ENCODE measurements at regions not wholly inside any gene's neighbourhood (a gene's known extent, or its start where the extent isn't known, plus 50 kb on each side); places are given as distances from the start of the nearest gene placed in this dataset.

DNA sequence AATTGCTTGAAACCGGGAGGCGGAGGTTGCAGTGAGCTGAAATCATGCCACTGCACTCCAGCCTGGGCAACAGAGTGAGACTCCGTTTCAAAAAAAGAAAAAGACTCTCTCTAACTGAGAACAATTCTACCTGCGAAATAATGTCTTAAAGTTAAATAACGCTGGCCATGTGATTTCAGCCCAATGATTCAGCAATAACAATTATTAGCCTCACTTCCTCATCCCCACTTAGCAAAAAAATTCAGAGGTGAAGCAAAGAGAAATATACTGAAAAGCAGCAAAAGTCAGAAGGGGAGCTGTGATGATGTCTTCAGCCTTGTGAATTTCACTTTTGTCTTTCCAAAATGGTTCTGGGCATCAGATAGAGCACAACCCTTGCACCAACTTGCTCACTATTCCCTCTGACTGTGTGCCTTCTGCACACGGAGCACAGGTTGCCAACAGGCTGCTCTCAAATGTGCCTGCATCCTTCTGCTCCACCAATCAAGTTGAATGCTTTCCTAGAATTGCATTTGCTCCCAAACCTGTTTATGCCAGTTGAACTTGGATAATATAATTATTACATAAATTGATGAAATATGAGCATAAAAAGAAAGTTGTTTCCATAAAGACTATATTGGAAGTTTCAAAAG lies 79.8 kb upstream of the IPO9 start:
- no peak for DNase-seq (ENCODE audit: low spot score)

- DNase-seq (ENCODE audit: low spot score), result no peak
Observed at GRCh38 chr1:201750120-201750519, 78.8 kb upstream of the IPO9 start.

DNA sequence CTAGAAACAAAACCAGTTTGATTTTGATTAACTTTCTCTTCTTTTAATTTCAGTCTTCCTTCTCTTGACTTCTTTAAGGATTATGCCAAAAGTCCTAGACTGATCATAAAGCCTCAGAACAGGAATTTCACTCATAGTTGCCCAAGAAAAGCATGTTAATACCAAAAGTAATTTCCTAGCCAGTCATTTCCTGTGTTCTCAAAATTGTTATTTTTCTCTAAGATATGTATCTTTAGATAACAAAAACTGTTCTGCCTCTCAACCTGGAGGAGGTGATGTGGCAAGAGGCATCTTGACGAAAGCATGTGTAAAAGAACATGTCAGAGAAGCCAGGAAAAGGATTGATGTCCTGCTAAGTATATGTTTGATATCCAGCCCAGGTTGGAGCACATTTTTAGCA lies 78.0 kb upstream of the IPO9 start:
- DNase-seq (ENCODE audit: low spot score), result no peak

DNA sequence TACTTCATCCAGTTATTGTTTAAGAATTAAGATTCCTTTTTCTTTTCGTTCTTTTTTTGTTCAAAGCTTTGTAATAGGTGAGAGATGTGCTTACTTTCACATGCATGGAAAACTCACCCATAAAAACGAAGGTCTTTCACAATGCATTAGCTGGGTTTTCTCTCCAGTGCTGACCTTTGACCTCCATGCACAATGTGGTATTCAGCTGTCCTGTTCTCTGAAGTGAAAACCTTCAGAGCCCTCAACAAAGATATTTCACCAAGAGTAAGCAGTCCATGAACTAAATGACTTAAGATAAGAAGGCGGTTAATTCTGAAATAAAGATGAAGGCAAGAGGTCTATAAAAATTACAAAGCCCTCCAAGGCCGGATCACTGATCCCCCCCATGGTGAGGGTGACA lies 77.1 kb upstream of the IPO9 start:
- DNase-seq (ENCODE audit: low spot score), result peak; percentile 55

DNA sequence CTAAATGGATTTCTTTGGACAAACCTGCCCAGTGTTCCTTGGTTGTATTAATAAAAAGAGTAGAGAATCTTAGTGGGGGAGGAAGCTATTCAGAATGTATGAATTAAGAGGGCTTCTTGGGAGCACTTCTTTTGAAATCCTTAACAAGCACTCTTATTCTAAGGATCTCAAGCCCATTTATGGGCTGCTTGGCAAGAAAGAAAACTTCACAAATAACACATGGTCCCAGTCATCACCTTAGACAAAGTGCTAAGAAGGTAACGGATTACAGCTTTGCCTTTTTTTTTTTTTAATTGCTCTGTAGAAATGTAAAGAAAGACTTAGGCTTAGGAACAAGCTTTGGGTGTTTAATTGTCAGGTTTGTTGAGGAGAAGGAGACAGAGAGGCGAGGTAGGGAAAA lies 76.6 kb upstream of the IPO9 start:
- no peak for DNase-seq (ENCODE audit: low spot score)

DNA sequence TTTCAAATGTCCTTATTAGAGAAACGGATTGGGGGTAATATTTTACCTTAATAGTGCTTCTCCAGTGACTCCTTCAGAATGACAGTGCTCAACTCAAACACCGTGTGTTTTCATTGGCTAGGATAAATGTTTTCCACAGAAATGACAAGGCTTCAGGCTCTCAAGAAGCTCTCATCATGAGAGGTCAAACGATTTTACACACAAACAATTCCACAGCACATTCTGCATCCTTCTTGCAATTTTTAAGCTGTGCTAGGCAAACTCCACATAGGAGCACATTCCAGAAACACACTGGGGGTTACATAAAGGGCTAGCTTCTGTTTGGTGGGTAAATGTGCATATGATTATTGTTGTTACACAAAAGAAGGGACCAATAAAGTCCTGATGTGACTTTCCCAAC lies 75.5 kb upstream of the IPO9 start:
- no peak for DNase-seq (ENCODE audit: low spot score)

DNA sequence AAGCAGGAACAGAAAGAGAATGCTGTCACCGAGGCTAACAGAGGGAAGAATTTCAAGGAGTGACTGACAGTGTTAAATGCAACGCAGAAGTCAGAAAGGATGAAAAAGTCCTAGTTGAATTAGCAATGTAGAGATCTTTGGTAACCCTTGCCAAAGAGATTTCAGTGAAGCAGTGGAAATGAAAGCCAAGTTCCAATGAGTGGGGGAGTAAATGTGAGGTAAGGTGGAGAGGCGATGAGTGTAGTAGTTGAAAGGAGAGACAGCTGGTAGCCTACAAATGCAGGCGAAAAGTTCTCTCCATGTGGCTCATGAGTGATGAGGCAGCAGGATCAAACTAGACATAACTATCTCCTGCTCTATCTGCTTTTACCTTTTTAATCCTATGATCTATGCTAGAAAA lies 74.6 kb upstream of the IPO9 start:
- no peak for DNase-seq (ENCODE audit: low spot score)

DNA sequence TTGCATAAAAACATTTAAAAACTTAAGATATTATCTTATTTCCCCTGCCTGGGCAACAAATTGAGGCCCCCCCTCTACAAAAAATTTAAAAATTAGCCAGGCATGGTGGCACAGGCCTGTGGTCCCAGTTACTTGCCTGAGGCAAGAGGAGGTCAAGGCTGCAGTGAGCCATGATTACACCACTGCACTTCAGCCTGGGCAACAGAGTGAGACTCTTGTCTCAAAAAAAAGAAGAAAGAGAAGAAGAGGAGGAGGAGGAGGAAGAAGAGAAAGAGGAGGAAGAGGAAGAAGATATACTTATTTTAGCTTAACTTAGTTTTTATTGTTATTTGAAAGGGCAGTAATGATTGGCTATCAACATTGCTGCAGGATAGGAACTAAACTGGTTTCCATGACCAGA lies 73.8 kb upstream of the IPO9 start:
- DNase-seq (ENCODE audit: low spot score), result no peak

GRCh38 chr1:201756406-201756805 lies 72.6 kb upstream of the IPO9 start:
- no peak for DNase-seq (ENCODE audit: low spot score)

GRCh38 chr1:201758499-201759050 lies 70.4 kb upstream of the IPO9 start:
- no peak for DNase-seq (ENCODE audit: low spot score)

GRCh38 chr1:201759194-201759815 lies 69.7 kb upstream of the IPO9 start:
- no peak for DNase-seq (ENCODE audit: low spot score)

DNA sequence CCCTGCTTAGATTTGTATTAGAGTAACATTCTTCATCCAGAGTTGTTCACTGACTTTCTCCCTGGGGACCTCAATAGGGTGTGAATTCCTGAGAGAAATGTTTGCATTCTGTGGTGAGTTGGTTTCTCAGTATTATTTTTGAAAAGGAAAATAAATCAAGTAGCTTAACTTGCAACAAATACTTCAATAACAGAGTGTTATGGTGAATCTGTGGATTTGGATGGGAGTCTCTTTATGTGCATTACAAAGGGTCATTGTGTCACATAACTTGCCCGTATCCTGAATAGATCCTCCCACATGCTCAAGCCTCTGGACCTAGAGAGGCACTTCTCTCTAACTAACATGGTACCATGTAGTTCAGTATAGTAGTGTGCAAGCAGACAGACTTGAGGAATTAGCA lies 68.4 kb upstream of the IPO9 start:
- DNase-seq (ENCODE audit: low spot score), result no peak

- no peak for DNase-seq (ENCODE audit: low spot score)
Observed at GRCh38 chr1:201761178-201761577, 67.8 kb upstream of the IPO9 start.

GRCh38 chr1:201761871-201762270 lies 67.1 kb upstream of the IPO9 start:
- DNase-seq (ENCODE audit: low spot score), result no peak

DNA sequence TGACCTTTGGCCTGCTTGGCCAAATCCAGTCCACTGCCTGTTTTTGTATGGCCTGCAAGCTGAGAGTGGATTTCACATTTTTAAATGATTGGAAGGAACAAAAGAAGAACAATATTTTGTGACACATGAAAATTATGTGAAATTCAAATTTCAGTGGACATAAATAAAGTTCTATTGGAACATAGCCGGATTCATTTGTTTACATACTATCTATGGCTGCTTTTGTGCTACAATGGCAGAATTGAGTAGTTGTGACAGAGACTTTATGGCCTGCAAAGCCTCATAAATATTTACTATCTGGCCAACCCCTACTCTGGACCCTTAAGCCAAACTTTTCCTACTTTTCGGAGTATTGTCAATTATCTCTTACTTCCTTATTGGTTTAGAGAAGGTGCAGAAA lies 66.6 kb upstream of the IPO9 start:
- DNase-seq (ENCODE audit: low spot score), result no peak

DNA sequence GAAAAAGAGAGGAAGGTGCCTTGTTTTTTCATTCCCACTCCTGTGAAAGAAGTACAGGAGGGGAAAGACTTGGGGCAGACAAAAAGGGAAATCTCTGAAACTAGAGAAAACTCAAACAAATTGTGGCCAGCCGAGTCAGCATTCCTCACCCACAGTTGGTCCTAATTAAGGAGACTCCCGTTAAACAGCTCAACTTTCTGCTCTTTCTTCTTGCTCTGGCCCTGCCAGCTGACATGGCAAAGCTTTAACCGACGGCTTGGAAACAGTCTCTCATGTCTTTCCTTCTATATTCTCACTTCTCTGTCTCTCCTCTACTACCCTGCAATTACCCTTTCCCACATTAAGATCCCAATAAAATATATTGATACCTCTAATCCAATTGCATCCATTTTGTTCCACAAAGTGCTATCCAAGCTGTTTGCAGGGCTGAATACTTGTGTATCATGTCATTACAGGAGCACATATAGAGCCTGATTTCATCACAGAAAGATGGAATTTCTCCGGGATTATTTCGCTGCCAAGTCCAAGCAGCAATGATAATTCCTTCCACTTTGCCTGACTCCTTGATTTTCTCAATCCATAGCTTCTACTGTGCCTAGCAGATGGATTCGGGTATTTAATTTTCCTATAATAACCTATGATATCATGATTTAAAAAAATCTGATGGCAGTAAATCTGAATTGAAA lies 65.4 kb upstream of the IPO9 start:
- no peak for DNase-seq (ENCODE audit: low spot score)

- no peak for DNase-seq (ENCODE audit: low spot score)
Observed at GRCh38 chr1:201764166-201764565, 64.8 kb upstream of the IPO9 start.

DNA sequence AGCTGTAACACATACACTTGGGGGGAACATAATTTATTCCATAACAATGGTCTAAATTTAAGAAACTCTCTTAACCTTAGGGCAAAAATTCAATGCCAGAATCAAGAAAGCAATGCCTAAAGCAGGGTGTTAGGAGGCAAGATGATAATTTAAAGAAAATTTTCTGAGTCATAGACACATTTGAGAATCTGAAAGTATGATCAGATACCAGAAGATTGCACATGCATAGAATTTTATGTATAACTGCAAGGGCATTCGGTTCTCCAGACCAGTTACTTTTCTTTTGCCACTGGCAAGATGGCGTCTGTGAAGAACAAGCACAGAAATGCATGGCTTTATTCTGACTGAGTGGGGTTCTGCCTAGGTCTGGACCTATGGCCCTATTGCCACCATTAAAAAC lies 64.4 kb upstream of the IPO9 start:
- DNase-seq (ENCODE audit: low spot score), result no peak

GRCh38 chr1:201766131-201766866 lies 62.7 kb upstream of the IPO9 start:
- no peak for DNase-seq (ENCODE audit: low spot score)

DNA sequence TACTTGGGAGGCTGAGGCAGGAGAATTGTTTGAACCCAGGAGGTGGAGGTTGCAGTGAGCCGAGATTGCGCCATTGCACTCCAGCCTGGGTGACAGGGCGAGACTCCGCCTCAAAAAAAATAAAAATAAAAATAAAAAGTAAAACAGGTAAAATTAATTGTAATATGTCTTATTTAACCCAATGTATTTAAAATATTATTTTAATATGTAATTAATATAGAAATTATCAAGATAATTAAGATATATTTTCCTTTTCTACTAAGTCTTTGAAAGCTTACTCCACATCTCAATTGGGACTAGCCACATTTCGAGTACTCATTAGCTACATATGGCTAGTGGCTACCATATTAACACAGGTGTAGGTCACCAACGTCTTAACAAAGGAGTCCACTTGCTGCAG lies 61.6 kb upstream of the IPO9 start:
- DNase-seq (ENCODE audit: low spot score), result no peak

DNA sequence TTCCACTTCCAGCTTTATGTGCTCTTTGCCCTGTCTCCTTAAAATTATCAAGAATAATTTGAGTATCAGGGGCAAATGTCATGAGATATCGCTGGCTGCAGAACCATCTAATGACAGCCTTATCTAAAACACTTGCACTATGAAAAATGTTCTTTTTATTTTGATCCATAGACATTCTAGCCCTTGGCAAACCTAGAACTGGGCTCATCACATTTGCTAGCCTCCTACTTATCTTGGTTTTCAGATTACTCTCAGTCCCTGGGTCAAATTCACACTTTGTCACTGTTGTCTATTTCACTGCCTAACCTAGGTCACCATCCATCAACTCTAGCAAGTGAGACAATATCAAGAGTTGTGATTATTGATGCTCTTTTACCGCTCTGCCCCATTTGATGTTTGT lies 59.9 kb upstream of the IPO9 start:
- DNase-seq (ENCODE audit: low spot score), result no peak

- DNase-seq (ENCODE audit: low spot score), result no peak
Observed at GRCh38 chr1:201769966-201770365, 59.0 kb upstream of the IPO9 start.

DNA sequence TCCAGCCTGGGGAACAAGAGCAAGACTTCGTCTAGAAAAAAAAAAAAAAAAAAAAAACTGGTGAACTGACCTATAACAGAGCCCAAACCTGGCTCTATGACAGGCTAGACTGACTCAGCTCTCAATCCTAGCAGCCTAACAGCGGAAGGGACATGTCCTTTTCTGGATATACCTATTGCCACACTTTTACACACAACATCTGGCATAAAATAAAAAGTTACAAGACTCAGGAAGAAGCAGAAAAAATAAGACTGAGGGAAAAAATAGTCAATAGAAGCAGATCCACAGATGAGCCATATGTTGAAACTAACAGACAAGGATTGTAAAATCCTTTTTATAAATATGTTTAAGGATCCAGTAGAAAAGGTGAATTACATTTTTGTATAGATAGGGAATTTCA lies 57.5 kb upstream of the IPO9 start:
- DNase-seq (ENCODE audit: low spot score), result no peak
